Retinal pigment epithelial cell (primary cell): ENCODE measurements at regions not wholly inside any gene's neighbourhood (a gene's known extent, or its start where the extent isn't known, plus 50 kb on each side); places are given as distances from the start of the nearest gene placed in this dataset.

Experiments
- DNase-seq: peaks from one replicate; pipeline ENCODE4 v3.0.0-alpha.2; 2010; ENCODE audit warnings: low read depth
- H3K4me3 ChIP-seq: 2 replicates; pipeline ENCODE4 v1.5.1; 2011; ENCODE audit warnings: mild to moderate bottlenecking, low read length, control low read depth, moderate library complexity
- CTCF ChIP-seq: conservative IDR thresholded peaks from 2 replicates; pipeline ENCODE4 v1.5.1; 2011; ENCODE audit warnings: low read depth, low read length, control low read depth, inconsistent platforms

- no peak overlapping the region for H3K4me3 ChIP-seq
- TF ChIP-seq CTCF: no peak
- no peak for DNase-seq
Observed at GRCh38 chr9:81080900-81081299, 608.4 kb downstream of the TLE1 start.

GRCh38 chr9:81080185-81080584, 609.2 kb downstream of the TLE1 start:
- no peak for TF ChIP-seq CTCF
- no peak for DNase-seq
- H3K4me3 ChIP-seq: no peak overlapping the region

- no peak overlapping the region for H3K4me3 ChIP-seq
- no peak for DNase-seq
- no peak for TF ChIP-seq CTCF
Observed at GRCh38 chr9:81079055-81079454, 610.3 kb downstream of the TLE1 start.

- no peak for DNase-seq
Observed at GRCh38 chr9:81078555-81078954, 610.8 kb downstream of the TLE1 start.

GRCh38 chr9:81077572-81077971, 611.8 kb downstream of the TLE1 start:
- no peak for DNase-seq
- TF ChIP-seq CTCF: no peak
- H3K4me3 ChIP-seq: no peak overlapping the region

More at GRCh38 chr9:81078555-81078954, 610.8 kb downstream of the TLE1 start:
- TF ChIP-seq CTCF: no peak
- no peak overlapping the region for H3K4me3 ChIP-seq

- H3K4me3 ChIP-seq: no peak overlapping the region
- DNase-seq: no peak
- no peak for TF ChIP-seq CTCF
Observed at GRCh38 chr9:81076131-81076530, 613.2 kb downstream of the TLE1 start.

GRCh38 chr9:81074221-81074620, 615.1 kb downstream of the TLE1 start:
- H3K4me3 ChIP-seq: no peak overlapping the region
- DNase-seq: no peak
- TF ChIP-seq CTCF: no peak
